ENCODE measurements at regions not wholly inside any gene's neighbourhood (a gene's known extent, or its start where the extent isn't known, plus 50 kb on each side); places are given as distances from the start of the nearest gene placed in this dataset.

DNA sequence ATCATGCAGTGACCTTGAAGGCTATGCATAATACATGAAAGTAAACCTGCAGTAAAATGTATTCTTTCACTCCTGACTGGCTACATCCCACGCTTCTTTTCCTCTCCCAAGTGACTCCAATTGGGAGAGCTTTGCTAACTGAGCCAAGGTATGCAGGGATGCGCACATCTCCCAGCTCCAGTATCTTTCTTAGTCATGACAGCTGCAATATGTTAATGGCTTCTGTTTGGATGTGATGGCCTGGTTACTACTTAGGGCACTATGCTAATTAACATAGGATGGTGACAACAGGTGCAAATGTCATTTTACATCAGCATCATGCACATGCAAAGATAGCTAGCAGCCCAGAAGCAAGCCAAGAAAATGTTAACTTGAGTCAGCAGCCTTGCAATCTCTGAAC, 134.7 kb downstream of the POU4F1 start:
- no peak overlapping the region for H3K4me3 Mint-ChIP-seq
- H3K36me3 Mint-ChIP-seq: no peaks in the 10 kb centered on the region
- Histone ChIP-seq H4K20me1 (ENCODE audit: insufficient read depth, low read length) (no peaks in the 10 kb centered on the region), H3K4me1 (ENCODE audit: control insufficient read depth in 1 of 2, insufficient read depth in 2 of 2, low read length in 2 of 2) (no peaks in the 10 kb centered on the region), H3K36me3 (replicated peaks in 1 of 2; ENCODE audit: control insufficient read depth in 1 of 2, insufficient read depth in 2 of 2, low read length in 2 of 2) (no peaks in the 10 kb centered on the region), H3K4me3 (replicated peaks in 1 of 3; ENCODE audit: low read depth in 2 of 3, low read length in 3 of 3) (no peak overlapping the region), H3K9ac (ENCODE audit: insufficient read depth, low read length, poor library complexity, severe bottlenecking) (no peak overlapping the region), H3K27me3 (ENCODE audit: control insufficient read depth in 2 of 2, insufficient read depth in 2 of 2, low read length in 2 of 2) (no peaks in the 10 kb centered on the region), H2AFZ (ENCODE audit: insufficient read depth, low read depth, low read length, poor library complexity, severe bottlenecking) (no peak overlapping the region), H3K9me3 (replicated peaks in 1 of 2; ENCODE audit: control insufficient read depth in 1 of 2, insufficient read depth in 1 of 2, low read length in 2 of 2) (no peaks in the 10 kb centered on the region), H3K27ac (ENCODE audit: low read depth in 1 of 2, low read length in 2 of 2) (no peak overlapping the region), H3K4me2 (replicated peaks; ENCODE audit: extremely low read depth, low read length, poor library complexity, severe bottlenecking) (no peak overlapping the region), H3K79me2 (ENCODE audit: insufficient read depth, low read length) (no peaks in the 10 kb centered on the region)
- peaks cover 0 to 5% (median 0%) of the 10 kb centered on the region in 3 donors for H3K27me3 Mint-ChIP-seq (ENCODE audit: low read depth in 3 of 3)
- no peak overlapping the region for H3K27ac Mint-ChIP-seq
- no peaks in the 10 kb centered on the region for H3K4me1 Mint-ChIP-seq
- no CpG with 5 or more reads among the region's 2 CpGs for WGBS (ENCODE audit: insufficient coverage)
- peaks cover 0 to 3% (median 0%) of the 10 kb centered on the region in 7 donors for H3K9me3 Mint-ChIP-seq
- TF ChIP-seq, protein P1, sequence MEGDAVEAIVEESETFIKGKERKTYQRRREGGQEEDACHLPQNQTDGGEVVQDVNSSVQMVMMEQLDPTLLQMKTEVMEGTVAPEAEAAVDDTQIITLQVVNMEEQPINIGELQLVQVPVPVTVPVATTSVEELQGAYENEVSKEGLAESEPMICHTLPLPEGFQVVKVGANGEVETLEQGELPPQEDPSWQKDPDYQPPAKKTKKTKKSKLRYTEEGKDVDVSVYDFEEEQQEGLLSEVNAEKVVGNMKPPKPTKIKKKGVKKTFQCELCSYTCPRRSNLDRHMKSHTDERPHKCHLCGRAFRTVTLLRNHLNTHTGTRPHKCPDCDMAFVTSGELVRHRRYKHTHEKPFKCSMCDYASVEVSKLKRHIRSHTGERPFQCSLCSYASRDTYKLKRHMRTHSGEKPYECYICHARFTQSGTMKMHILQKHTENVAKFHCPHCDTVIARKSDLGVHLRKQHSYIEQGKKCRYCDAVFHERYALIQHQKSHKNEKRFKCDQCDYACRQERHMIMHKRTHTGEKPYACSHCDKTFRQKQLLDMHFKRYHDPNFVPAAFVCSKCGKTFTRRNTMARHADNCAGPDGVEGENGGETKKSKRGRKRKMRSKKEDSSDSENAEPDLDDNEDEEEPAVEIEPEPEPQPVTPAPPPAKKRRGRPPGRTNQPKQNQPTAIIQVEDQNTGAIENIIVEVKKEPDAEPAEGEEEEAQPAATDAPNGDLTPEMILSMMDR (IDR thresholded peaks at IDR 0.05): no peak
- DNase-seq: no peak
- intact Hi-C loops (cut with micrococcal nuclease): no loop called here

DNA sequence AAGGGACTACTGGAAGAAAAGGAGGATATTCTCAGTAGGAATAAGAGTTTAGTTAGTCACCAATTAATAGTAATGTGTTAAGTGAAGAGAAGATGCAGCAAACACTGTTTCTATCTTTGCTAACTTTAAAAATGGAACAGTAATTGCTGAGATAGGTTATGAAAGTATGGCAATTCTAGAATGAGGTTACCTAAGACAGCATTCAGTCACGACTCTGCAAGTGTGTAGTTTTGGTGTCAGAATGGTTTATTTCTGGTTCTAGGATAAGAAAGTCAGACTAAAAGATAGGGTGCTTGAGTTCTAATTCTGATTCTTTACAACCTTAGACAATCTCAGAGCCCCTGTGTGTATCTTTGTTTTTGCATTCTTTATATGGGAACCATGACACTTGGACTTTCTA, 138.1 kb downstream of the POU4F1 start:
- Histone ChIP-seq H3K27me3 (ENCODE audit: control insufficient read depth in 2 of 2, insufficient read depth in 2 of 2, low read length in 2 of 2) (no peaks in the 10 kb centered on the region), H3K4me2 (replicated peaks; ENCODE audit: extremely low read depth, low read length, poor library complexity, severe bottlenecking) (no peak overlapping the region), H3K9ac (ENCODE audit: insufficient read depth, low read length, poor library complexity, severe bottlenecking) (no peak overlapping the region), H4K20me1 (ENCODE audit: insufficient read depth, low read length) (no peaks in the 10 kb centered on the region), H3K4me1 (ENCODE audit: control insufficient read depth in 1 of 2, insufficient read depth in 2 of 2, low read length in 2 of 2) (no peaks in the 10 kb centered on the region), H3K79me2 (ENCODE audit: insufficient read depth, low read length) (no peaks in the 10 kb centered on the region), H3K36me3 (replicated peaks in 1 of 2; ENCODE audit: control insufficient read depth in 1 of 2, insufficient read depth in 2 of 2, low read length in 2 of 2) (no peaks in the 10 kb centered on the region), H3K27ac (ENCODE audit: low read depth in 1 of 2, low read length in 2 of 2) (no peak overlapping the region), H2AFZ (ENCODE audit: insufficient read depth, low read depth, low read length, poor library complexity, severe bottlenecking) (no peak overlapping the region), H3K4me3 (replicated peaks in 1 of 3; ENCODE audit: low read depth in 2 of 3, low read length in 3 of 3) (no peak overlapping the region), H3K9me3 (replicated peaks in 1 of 2; ENCODE audit: control insufficient read depth in 1 of 2, insufficient read depth in 1 of 2, low read length in 2 of 2) (no peaks in the 10 kb centered on the region)
- no peaks in the 10 kb centered on the region for H3K4me1 Mint-ChIP-seq
- TF ChIP-seq, protein P1 (IDR thresholded peaks at IDR 0.05): no peak
- peaks cover 0 to 6% (median 3%) of the 10 kb centered on the region in 3 donors for H3K27me3 Mint-ChIP-seq (ENCODE audit: low read depth in 3 of 3)
- no peak overlapping the region for H3K27ac Mint-ChIP-seq
- H3K9me3 Mint-ChIP-seq: peaks cover 0 to 3% (median 0%) of the 10 kb centered on the region in 7 donors
- DNase-seq: no peak
- intact Hi-C loops (cut with micrococcal nuclease): no loop called here
- no CpG with 5 or more reads among the region's 1 CpG for WGBS (ENCODE audit: insufficient coverage)
- H3K36me3 Mint-ChIP-seq: no peaks in the 10 kb centered on the region
- H3K4me3 Mint-ChIP-seq: no peak overlapping the region
